ENCODE measurements at regions not wholly inside any gene's neighbourhood (a gene's known extent, or its start where the extent isn't known, plus 50 kb on each side); places are given as distances from the start of the nearest gene placed in this dataset.

GRCh38 chr6:97914912-97915311 lies 631.9 kb upstream of the MMS22L start:
- Mint-ChIP-seq H3K27ac (ENCODE audit: unreplicated experiment) (no peak overlapping the region), H3K27me3 (ENCODE audit: unreplicated experiment) (no peaks in the 10 kb centered on the region), H3K36me3 (ENCODE audit: unreplicated experiment) (no peaks in the 10 kb centered on the region), H3K4me1 (ENCODE audit: low read depth, unreplicated experiment) (peaks cover 17% of the 10 kb centered on the region), H3K4me3 (ENCODE audit: unreplicated experiment) (no peak overlapping the region), H3K9me3 (ENCODE audit: unreplicated experiment) (no peaks in the 10 kb centered on the region)
- TF ChIP-seq, protein P1, sequence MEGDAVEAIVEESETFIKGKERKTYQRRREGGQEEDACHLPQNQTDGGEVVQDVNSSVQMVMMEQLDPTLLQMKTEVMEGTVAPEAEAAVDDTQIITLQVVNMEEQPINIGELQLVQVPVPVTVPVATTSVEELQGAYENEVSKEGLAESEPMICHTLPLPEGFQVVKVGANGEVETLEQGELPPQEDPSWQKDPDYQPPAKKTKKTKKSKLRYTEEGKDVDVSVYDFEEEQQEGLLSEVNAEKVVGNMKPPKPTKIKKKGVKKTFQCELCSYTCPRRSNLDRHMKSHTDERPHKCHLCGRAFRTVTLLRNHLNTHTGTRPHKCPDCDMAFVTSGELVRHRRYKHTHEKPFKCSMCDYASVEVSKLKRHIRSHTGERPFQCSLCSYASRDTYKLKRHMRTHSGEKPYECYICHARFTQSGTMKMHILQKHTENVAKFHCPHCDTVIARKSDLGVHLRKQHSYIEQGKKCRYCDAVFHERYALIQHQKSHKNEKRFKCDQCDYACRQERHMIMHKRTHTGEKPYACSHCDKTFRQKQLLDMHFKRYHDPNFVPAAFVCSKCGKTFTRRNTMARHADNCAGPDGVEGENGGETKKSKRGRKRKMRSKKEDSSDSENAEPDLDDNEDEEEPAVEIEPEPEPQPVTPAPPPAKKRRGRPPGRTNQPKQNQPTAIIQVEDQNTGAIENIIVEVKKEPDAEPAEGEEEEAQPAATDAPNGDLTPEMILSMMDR (IDR thresholded peaks at IDR 0.05; ENCODE audit: partially characterized antibody, unreplicated experiment): no peak
- DNase-seq: no peak

GRCh38 chr6:97915537-97915936 lies 632.5 kb upstream of the MMS22L start:
- peaks cover 17% of the 10 kb centered on the region for H3K4me1 Mint-ChIP-seq (ENCODE audit: low read depth, unreplicated experiment)
- H3K4me3 Mint-ChIP-seq (ENCODE audit: unreplicated experiment): no peak overlapping the region
- no peaks in the 10 kb centered on the region for H3K9me3 Mint-ChIP-seq (ENCODE audit: unreplicated experiment)
- no peak for DNase-seq
- no peaks in the 10 kb centered on the region for H3K36me3 Mint-ChIP-seq (ENCODE audit: unreplicated experiment)
- TF ChIP-seq, protein P1 (IDR thresholded peaks at IDR 0.05; ENCODE audit: partially characterized antibody, unreplicated experiment): no peak
- H3K27ac Mint-ChIP-seq (ENCODE audit: unreplicated experiment): no peak overlapping the region
- H3K27me3 Mint-ChIP-seq (ENCODE audit: unreplicated experiment): no peaks in the 10 kb centered on the region

- Mint-ChIP-seq H3K4me3 (ENCODE audit: unreplicated experiment) (no peak overlapping the region), H3K27ac (ENCODE audit: unreplicated experiment) (peak overlapping the region; percentile 84), H3K36me3 (ENCODE audit: unreplicated experiment) (no peaks in the 10 kb centered on the region), H3K4me1 (ENCODE audit: low read depth, unreplicated experiment) (peaks cover 17% of the 10 kb centered on the region), H3K27me3 (ENCODE audit: unreplicated experiment) (no peaks in the 10 kb centered on the region), H3K9me3 (ENCODE audit: unreplicated experiment) (no peaks in the 10 kb centered on the region)
- TF ChIP-seq, protein P1 (IDR thresholded peaks at IDR 0.05; ENCODE audit: partially characterized antibody, unreplicated experiment): no peak
- peak; percentile 54 for DNase-seq
These were observed 634.4 kb upstream of the MMS22L start for GRCh38 chr6:97917369-97917768.

DNA sequence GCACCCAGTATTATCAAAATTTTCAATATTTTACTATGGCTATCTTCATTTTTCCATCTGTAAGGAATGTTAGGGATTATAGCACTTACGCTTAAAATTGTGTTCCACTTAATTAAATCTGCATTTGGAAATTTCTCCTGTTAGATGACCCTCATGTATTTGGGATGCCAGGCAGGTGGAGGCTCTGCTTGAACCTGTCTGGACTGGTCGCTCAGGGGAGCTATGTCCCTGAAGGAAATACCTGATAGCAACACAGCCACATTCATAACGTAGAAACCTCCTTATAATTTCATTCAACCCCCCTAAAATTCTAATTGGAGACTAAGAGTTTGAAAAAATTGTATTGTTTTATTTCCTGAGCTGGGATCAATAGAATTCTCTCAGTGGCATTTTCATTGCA lies 636.0 kb upstream of the MMS22L start:
- Mint-ChIP-seq H3K27me3 (ENCODE audit: unreplicated experiment) (no peaks in the 10 kb centered on the region), H3K27ac (ENCODE audit: unreplicated experiment) (no peak overlapping the region), H3K4me3 (ENCODE audit: unreplicated experiment) (no peak overlapping the region), H3K4me1 (ENCODE audit: low read depth, unreplicated experiment) (peaks cover 17% of the 10 kb centered on the region), H3K36me3 (ENCODE audit: unreplicated experiment) (no peaks in the 10 kb centered on the region), H3K9me3 (ENCODE audit: unreplicated experiment) (no peaks in the 10 kb centered on the region)
- DNase-seq: no peak
- TF ChIP-seq, protein P1 (IDR thresholded peaks at IDR 0.05; ENCODE audit: partially characterized antibody, unreplicated experiment): no peak

GRCh38 chr6:97919631-97920030 lies 636.6 kb upstream of the MMS22L start:
- H3K27ac Mint-ChIP-seq (ENCODE audit: unreplicated experiment): no peak overlapping the region
- DNase-seq: no peak
- TF ChIP-seq, protein P1 (IDR thresholded peaks at IDR 0.05; ENCODE audit: partially characterized antibody, unreplicated experiment): no peak
- H3K36me3 Mint-ChIP-seq (ENCODE audit: unreplicated experiment): no peaks in the 10 kb centered on the region
- no peak overlapping the region for H3K4me3 Mint-ChIP-seq (ENCODE audit: unreplicated experiment)
- no peaks in the 10 kb centered on the region for H3K9me3 Mint-ChIP-seq (ENCODE audit: unreplicated experiment)
- H3K27me3 Mint-ChIP-seq (ENCODE audit: unreplicated experiment): no peaks in the 10 kb centered on the region
- H3K4me1 Mint-ChIP-seq (ENCODE audit: low read depth, unreplicated experiment): peaks cover 17% of the 10 kb centered on the region

All from glutamatergic neuron (in vitro differentiated cells).